ENCODE measurements at regions not wholly inside any gene's neighbourhood (a gene's known extent, or its start where the extent isn't known, plus 50 kb on each side); places are given as distances from the start of the nearest gene placed in this dataset.

DNA sequence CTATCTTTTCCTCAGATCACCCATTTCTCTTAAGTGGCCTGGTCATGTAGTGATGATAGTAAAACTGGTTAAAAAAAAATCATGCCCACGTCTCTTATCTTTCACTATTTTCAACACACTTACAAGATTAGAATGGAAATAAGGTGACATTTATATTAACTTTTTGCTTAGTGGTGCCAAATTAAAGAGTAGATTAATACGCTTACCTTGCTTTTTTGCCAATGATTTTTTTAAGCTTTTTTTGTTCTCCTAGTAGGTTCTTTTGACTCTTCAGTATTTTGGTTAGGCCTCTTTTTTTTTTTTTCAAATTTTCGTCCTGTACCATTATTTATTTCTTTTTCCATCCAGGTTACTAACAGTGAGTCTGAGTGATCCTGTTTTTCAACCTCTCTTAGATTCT is 147.9 kb downstream of the PTCSC3 start:
- no peak for DNase-seq (ENCODE audit: low spot score)

- DNase-seq (ENCODE audit: low spot score): no peak
Measured at GRCh38 chr14:36028218-36028617, 148.3 kb downstream of the PTCSC3 start.

- no peak for DNase-seq (ENCODE audit: low spot score)
Measured at GRCh38 chr14:36027354-36027753, 149.2 kb downstream of the PTCSC3 start.

DNA sequence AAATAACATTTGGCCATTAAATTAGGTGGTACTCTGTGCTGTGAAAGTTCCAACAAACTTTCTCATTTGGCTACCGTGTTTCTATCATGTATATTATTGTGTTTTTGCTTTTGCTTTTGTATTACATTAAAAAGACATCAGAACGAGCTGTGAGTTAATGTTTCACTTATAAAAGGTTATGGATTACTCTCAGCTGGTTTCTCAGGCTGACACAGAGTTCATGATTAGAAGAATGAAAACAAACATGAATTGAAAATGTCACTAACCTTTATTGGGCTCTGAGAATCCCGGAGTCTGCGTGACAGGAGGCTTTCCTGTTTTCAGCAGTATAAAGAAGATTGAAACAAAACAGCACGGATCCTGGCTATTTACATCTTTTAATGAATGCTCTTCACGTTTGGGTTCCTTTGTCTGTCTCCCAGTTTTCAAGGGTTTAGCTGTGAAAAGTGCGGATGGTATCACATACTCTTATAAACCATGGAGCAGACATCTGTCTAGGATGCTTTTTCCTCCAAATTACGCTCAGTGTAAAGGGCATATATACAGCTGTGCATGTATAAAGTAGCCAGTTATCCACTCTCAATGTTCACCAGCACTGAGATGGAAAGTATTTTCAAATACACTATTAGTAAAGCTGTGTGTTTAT is 153.6 kb downstream of the PTCSC3 start:
- no peak for DNase-seq (ENCODE audit: low spot score)

DNA sequence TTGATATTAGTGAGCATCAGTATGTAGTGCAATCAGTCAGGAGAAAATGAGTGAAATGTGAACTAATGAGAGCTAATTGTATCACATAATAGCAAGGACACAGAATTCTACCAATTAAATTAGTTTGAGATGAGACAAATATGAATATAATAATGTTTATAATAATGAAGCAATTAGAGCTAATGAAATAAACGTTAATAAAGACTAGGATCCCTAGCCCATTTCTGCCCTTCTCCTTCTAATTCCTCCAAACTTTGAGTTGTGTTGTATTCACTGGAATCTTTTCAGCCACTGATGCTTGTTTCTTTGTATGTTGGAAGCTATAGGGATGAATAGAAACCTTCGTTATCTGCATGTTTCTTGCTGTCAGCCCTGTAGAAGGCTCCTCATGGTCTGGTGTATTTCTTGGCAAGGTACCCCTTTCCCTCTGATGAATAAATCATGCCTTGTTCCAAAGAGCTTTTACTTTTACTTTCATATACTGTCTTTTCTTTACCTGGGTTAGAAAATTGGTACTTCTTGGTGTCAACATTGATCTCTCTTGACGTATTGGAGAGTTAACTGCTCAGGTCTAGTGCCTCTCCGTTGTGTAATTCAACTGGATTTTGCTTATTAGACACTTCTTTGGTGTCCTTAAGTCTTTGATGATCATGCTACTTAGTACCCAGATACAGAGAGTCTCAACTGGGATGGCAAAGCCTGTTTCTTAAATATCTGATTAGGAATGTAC is 154.8 kb downstream of the PTCSC3 start:
- no peak for DNase-seq (ENCODE audit: low spot score)

DNA sequence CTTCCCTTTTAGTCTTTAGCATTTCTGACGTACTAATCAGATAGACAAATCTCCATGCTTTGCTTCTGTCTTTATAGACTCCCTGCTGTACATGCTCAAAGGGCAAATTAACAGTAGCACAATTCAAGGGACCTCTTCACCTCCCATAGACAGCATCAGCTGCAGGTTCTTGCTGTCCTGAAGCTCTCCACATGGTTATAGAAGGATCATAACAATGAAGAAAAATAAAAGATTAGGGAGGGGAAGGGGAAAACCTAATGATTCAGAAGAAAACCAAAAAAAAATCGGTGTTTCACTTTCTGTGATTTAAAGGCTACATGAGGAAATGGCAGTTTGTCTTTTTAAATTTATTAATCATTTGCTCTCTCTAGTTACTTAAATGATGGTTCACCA is 155.5 kb downstream of the PTCSC3 start:
- no peak for DNase-seq (ENCODE audit: low spot score)

- no peak for DNase-seq (ENCODE audit: low spot score)
Measured at GRCh38 chr14:36020120-36021029, 156.1 kb downstream of the PTCSC3 start.

GRCh38 chr14:36019126-36019525 is 157.4 kb downstream of the PTCSC3 start:
- DNase-seq (ENCODE audit: low spot score): no peak

DNA sequence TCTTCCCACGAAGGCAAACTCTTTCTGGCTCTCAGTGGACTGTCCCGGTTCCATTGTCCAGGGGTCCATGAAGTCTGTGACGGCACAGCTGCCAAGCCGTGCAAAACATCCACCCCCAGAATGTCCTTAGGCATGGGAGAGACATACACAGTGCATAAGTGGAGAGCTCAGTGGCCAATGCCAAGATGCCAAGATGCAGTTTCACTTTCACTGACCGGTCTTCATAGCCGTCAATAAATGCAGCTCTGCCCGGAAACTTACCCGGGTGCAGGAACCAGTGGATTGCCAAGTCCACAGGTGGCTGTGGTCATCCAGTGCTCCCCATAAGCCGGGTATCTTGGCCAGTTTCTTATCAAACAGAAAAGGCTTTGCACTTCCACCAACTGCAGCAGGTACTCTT is 162.3 kb downstream of the PTCSC3 start:
- DNase-seq (ENCODE audit: low spot score): no peak

DNA sequence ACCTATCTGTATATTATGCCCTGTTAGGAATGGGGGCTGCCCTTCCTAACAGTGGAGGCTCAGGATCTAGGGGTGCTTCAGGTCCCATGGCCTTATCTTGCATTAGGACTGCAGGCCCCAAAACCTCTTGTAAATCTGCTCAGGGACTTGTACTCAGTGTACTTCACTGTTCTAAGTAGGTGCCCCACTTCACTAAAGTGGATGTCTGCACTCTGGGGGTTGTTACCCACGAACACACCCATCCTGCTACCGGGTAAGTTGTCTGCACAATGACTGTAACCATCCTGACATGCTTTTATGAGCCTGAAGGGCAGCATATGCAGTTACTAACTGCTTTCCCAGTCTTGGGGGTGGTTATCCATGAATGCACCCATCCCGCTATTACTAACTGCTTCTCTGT is 163.0 kb downstream of the PTCSC3 start:
- no peak for DNase-seq (ENCODE audit: low spot score)

DNA sequence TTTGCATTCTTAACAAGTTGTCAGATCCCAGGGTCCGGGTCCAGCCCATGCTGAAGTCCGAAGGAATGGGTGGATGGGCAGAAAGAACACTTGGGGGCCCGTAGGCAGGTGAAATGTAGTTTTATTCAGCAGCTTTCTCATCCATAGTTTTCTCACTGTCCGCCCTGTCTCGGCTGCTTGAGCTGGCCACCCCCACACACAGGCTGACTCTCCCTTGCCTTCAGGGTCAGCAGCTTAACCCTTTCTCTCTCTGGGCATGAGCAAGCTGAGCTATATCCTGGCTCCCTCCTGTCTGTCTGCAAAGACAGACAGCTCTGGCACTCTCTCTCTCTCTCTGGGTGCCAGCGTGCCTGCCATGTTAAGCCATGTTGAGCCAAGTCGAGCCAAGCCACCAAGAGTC is 163.9 kb downstream of the PTCSC3 start:
- no peak for DNase-seq (ENCODE audit: low spot score)

DNA sequence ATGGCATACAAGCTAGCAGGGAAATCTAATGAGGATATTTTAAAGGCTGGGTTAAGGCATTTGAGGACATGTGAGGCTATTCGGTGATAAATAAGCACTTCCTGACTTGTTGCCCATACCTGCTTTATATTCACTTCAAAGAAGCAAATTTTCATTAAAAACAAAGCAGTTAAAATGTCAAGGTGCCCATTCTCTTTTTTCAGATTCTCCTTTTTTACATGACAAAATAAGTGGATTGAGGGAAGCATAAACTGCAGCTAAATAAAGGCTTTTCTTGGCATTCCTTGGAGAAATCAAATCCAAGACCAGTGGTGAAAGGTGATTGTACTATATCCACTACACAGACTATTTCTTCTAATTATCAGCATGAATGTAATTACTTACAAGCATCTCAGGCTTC is 166.9 kb downstream of the PTCSC3 start:
- DNase-seq (ENCODE audit: low spot score): no peak

DNA sequence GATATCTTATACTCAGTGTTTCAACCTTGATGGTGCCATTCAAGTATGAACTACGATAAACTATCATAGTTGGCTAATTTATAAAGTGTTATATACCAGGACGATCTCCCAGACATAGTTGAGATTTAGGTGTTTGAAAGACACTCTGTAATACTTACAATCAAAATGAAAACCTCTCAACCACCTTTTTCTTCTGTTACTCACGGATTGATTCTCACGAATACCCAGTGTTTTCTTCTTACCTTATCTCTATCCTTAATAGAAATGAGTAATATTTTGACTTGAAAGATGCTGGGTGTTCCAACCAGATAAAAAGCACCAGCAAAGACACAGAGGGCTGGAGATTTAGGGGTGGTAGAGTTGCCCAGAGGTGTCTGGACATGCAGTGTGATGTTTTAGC is 169.9 kb downstream of the PTCSC3 start:
- no peak for DNase-seq (ENCODE audit: low spot score)

- no peak for DNase-seq (ENCODE audit: low spot score)
Measured at GRCh38 chr14:36005670-36006069, 170.9 kb downstream of the PTCSC3 start.

GRCh38 chr14:36001936-36002335 is 174.6 kb downstream of the PTCSC3 start:
- DNase-seq (ENCODE audit: low spot score): no peak

DNA sequence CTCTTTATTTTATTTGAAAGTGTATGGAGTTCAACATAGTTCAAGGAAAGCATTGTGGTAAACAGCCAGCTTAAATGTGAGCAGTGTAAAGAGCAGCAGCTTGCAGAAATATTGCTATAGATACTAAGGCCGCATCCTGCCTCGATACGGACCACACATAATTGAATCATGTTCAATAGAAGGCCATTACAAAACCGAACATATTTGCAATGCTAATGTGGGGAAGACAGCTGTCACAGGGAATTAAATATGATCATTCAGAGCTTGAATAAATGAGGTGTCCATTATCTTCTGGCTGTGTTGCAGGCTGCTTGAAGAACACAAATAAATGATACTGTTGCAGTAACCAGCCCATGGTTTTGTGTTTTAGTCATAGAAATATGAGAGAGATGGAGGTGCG is 173.2 kb downstream of the BRMS1L start:
- DNase-seq (ENCODE audit: low spot score): no peak

- DNase-seq (ENCODE audit: low spot score): no peak
Measured at GRCh38 chr14:35998303-35998702, 172.2 kb downstream of the BRMS1L start.

DNA sequence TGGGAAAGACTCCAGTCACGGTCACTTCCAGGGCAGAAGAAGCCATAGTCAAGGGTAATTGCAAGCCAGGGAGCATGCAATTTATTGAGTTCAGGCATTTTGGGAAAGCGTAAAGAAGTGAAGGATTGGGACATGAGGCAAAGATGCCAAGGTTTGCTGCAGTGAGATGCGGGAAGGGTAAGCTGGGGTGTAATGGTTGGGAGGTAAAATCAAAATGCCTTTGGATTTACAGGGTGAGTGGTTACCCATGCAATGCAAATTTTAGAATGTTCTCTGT is 167.5 kb downstream of the BRMS1L start:
- no peak for DNase-seq (ENCODE audit: low spot score)

DNA sequence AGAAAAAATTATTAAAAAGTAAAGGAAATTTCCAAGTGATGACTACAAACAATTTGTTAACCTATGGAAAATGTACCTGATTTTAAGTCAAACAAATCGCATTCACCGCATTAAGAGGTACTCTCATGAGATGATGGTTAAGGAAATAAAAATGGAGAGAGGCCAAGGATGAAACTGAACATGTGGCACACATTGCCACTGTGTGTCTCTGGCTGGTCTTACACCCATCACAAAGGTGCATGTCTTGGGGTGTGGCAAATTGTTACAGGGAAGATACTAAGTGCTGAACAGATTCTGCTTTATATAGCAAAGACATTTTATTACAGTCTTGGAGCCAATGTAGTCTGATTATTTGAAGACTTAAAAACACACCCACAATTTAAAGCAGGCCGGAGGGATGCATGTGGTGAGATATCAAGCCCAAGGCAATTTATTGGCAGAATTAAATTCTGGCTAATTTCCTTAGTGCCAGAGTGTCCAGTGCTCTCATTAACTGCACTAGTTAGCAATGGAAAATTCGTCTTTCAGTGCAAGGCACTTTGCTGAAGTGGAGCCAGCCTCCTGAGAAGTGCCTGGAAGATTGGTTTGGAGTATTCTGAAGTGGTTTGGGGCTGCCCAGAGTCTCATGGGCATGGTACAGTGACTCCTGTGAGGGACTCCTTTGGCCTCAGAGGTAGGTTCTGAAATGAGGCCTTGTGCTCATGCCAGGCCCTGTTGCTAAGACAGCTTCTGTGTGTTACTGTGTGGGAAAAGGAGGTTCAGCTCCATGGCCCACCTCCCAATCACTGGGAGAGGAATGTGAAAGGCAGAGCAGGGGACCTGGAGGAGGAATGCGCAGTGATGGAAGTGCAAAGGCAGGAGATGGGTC is 166.9 kb downstream of the BRMS1L start:
- DNase-seq (ENCODE audit: low spot score): no peak

GRCh38 chr14:35991356-35991755 is 165.2 kb downstream of the BRMS1L start:
- no peak for DNase-seq (ENCODE audit: low spot score)

DNA sequence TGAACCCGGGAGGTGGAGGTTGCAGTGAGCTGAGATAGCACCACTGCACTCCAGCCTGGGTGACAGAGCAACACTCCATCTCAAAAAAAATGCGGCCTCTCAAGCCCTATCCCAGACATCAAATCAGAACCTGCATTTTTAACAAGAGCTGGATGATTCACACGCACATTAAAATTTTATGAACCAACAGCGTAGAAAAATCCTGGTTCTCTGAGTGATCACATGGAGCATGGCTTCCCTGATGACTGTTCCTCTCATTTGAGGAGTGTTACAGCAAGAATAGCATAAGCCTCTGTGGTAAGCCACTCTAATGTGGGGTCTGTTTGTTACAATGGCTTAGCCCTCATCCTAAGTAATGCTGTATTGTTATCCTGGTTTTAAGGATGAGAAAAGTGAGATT is 163.6 kb downstream of the BRMS1L start:
- no peak for DNase-seq (ENCODE audit: low spot score)

DNA sequence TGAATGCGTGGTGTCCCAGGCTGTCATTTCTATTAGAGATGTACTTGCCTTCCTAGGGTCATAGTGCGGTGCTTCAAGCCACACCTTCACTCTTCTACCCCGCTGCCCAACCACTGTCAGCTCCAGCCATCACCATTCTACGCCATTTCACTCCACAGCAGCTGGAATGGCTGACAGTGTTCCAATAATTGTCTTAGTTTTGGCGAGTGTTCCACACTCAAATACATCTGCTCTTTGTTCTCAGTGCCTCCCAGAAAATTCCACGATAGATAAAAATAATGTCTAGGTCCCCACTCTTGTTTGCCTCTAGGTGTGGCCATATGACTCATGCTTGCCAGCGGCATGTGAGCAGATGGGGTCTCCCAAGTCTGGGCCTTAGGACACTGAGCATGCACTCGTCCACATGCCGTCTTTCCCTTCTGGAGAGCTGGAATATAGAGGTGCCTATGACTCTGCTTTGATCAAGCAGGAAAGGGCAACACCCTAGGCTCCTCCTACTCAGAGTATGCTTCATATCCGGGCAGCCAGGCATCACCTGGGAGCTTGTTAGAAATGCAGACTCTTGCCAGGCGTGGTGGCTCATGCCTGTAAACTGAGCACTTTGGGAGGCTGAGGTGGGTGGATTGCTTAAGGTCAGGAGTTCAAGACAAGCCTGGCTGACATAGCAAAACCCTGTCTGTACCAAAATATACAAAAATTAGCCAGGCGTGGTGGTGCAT is 163.0 kb downstream of the BRMS1L start:
- DNase-seq (ENCODE audit: low spot score): no peak

All from AG08395 (cell line).